H9 (cell line): ENCODE measurements at regions not wholly inside any gene's neighbourhood (a gene's known extent, or its start where the extent isn't known, plus 50 kb on each side); places are given as distances from the start of the nearest gene placed in this dataset.

Experiments
- DNase-seq: peaks from one replicate; pipeline ENCODE4 v3.0.0-alpha.2; 2017
- H2AFZ ChIP-seq: one replicate; pipeline ENCODE4 v1.6.1; 2013; ENCODE audit warnings: mild to moderate bottlenecking, low read length, control low read depth, moderate library complexity
- H2AK5ac ChIP-seq: 2 replicates; pipeline ENCODE4 v1.6.1; 2013; ENCODE audit warnings: low read length, control low read depth, mixed read lengths; ENCODE audit not compliant: insufficient read length
- H2BK120ac ChIP-seq: one replicate; pipeline ENCODE4 v1.6.1; 2013; ENCODE audit warnings: low read depth, mild to moderate bottlenecking, low read length, control low read depth, inconsistent platforms; ENCODE audit not compliant: poor library complexity, severe bottlenecking
- H2BK12ac ChIP-seq: 2 replicates; pipeline ENCODE4 v1.6.1; 2013; ENCODE audit warnings: low read length, control low read depth, mixed read lengths, low read depth; ENCODE audit not compliant: insufficient read length
- H2BK15ac ChIP-seq: 2 replicates; pipeline ENCODE4 v1.6.1; 2013; ENCODE audit warnings: low read depth, low read length, control low read depth
- H2BK20ac ChIP-seq: one replicate; pipeline ENCODE4 v1.6.1; 2013; ENCODE audit warnings: low read depth, mild to moderate bottlenecking, low read length, control low read depth, inconsistent platforms; ENCODE audit not compliant: poor library complexity, severe bottlenecking
- H2BK5ac ChIP-seq: 2 replicates; pipeline ENCODE4 v1.6.1; 2013; ENCODE audit warnings: low read length, control low read depth, mixed read lengths; ENCODE audit not compliant: insufficient read length
- H3K14ac ChIP-seq: 2 replicates; pipeline ENCODE4 v1.6.1; 2013; ENCODE audit warnings: low read length, control low read depth; ENCODE audit not compliant: insufficient read depth
- H3K18ac ChIP-seq: 2 replicates; pipeline ENCODE4 v1.6.1; 2013; ENCODE audit warnings: low read depth, mild to moderate bottlenecking, mixed read lengths, low read length, control low read depth; ENCODE audit not compliant: insufficient read length
- H3K23ac ChIP-seq: 2 replicates; pipeline ENCODE4 v1.6.1; 2013; ENCODE audit warnings: low read length, control low read depth, mixed read lengths, low read depth; ENCODE audit not compliant: insufficient read length
- H3K23me2 ChIP-seq: 2 replicates; pipeline ENCODE4 v1.6.1; 2013; ENCODE audit warnings: low read depth, mild to moderate bottlenecking, mixed read lengths, low read length, control low read depth; ENCODE audit not compliant: insufficient read length, poor library complexity, severe bottlenecking
- H3K27ac ChIP-seq: 2 replicates; pipeline ENCODE4 v1.5.1; 2013; ENCODE audit warnings: low read length, control low read depth, mixed read lengths, low read depth; ENCODE audit not compliant: insufficient read length
- H3K27me3 ChIP-seq: 2 replicates; pipeline ENCODE4 v1.6.1; 2013; ENCODE audit warnings: low read length, control low read depth, inconsistent platforms; ENCODE audit not compliant: insufficient read depth
- H3K4ac ChIP-seq: 2 replicates; pipeline ENCODE4 v1.6.1; 2013; ENCODE audit warnings: low read depth, mild to moderate bottlenecking, control low read depth, inconsistent platforms, low read length, moderate library complexity
- H3K4me1 ChIP-seq: 2 replicates; pipeline ENCODE4 v1.6.1; 2013; ENCODE audit warnings: low read length, control low read depth, inconsistent platforms; ENCODE audit not compliant: insufficient read depth
- H3K4me2 ChIP-seq: 2 replicates; pipeline ENCODE4 v1.6.1; 2013; ENCODE audit warnings: low read length, control low read depth, mixed read lengths; ENCODE audit not compliant: insufficient read length, insufficient read depth
- H3K56ac ChIP-seq: 2 replicates; pipeline ENCODE4 v1.6.1; 2013; ENCODE audit warnings: low read depth, mild to moderate bottlenecking, mixed read lengths, low read length, control low read depth; ENCODE audit not compliant: insufficient read length
- H3K79me1 ChIP-seq: 2 replicates; pipeline ENCODE4 v1.6.1; 2013; ENCODE audit warnings: low read depth, mild to moderate bottlenecking, moderate library complexity, low read length, control low read depth, inconsistent platforms; ENCODE audit not compliant: insufficient read depth, poor library complexity, severe bottlenecking
- H3K79me2 ChIP-seq: 2 replicates; pipeline ENCODE4 v1.6.1; 2013; ENCODE audit warnings: low read length, control low read depth, inconsistent platforms; ENCODE audit not compliant: insufficient read depth
- H3K9ac ChIP-seq: 2 replicates; pipeline ENCODE4 v1.6.1; 2013; ENCODE audit warnings: low read length, control low read depth, mixed read lengths; ENCODE audit not compliant: insufficient read length; ENCODE audit errors: extremely low read depth
- H3K9me3 ChIP-seq: one replicate; pipeline ENCODE4 v1.6.1; 2013; ENCODE audit warnings: low read depth, low read length, inconsistent platforms; ENCODE audit not compliant: control insufficient read depth
- H3T11ph ChIP-seq: one replicate; pipeline ENCODE4 v1.6.1; 2013; ENCODE audit warnings: mild to moderate bottlenecking, low read length, control low read depth, inconsistent platforms
- H4K20me1 ChIP-seq: one replicate; pipeline ENCODE4 v1.6.1; 2013; ENCODE audit not compliant: control insufficient read depth, insufficient read length, insufficient read depth
- H4K5ac ChIP-seq: 2 replicates; pipeline ENCODE4 v1.6.1; 2013; ENCODE audit warnings: low read depth, mild to moderate bottlenecking, mixed read lengths, low read length, control low read depth; ENCODE audit not compliant: insufficient read length
- H4K8ac ChIP-seq: replicated peaks from 2 replicates; pipeline ENCODE4 v1.6.1; 2013; ENCODE audit warnings: low read length, control low read depth, mixed read lengths, low read depth; ENCODE audit not compliant: insufficient read length
- H4K91ac ChIP-seq: 2 replicates; pipeline ENCODE4 v1.6.1; 2013; ENCODE audit warnings: low read depth, mild to moderate bottlenecking, moderate library complexity, mixed read lengths, low read length, control low read depth; ENCODE audit not compliant: insufficient read length
- H3K27ac Mint-ChIP-seq, 3 experiments: 2 replicates in 2 of 3; 3 replicates in 1 of 3; pipeline ENCODE4 v1.8.0; 2020 to 2021; ENCODE audit warnings: mixed read lengths in 3 of 3, mild to moderate bottlenecking in 1 of 3, moderate library complexity in 1 of 3
- H3K27me3 Mint-ChIP-seq: 2 replicates; pipeline ENCODE4 v1.8.0; 2021; ENCODE audit warnings: low read depth, mild to moderate bottlenecking, moderate library complexity, mixed read lengths
- H3K36me3 Mint-ChIP-seq, 3 experiments: 2 replicates in 2 of 3; 3 replicates in 1 of 3; pipeline ENCODE4 v1.8.0; 2020 to 2021; ENCODE audit warnings: low read depth in 3 of 3, mixed read lengths in 3 of 3; ENCODE audit not compliant: insufficient read depth in 1 of 3
- H3K4me1 Mint-ChIP-seq, 2 experiments: 2 replicates each; pipeline ENCODE4 v1.8.0; 2020; ENCODE audit warnings: mixed read lengths in 2 of 2
- H3K4me3 Mint-ChIP-seq, 2 experiments: 2 replicates in 1 of 2; 3 replicates in 1 of 2; pipeline ENCODE4 v1.8.0; 2020 to 2021; ENCODE audit warnings: mild to moderate bottlenecking in 2 of 2, mixed read lengths in 2 of 2, moderate library complexity in 1 of 2
- H3K9me3 Mint-ChIP-seq, 2 experiments: 2 replicates in 1 of 2; 3 replicates in 1 of 2; pipeline ENCODE4 v1.8.0; 2020; ENCODE audit warnings: mild to moderate bottlenecking in 2 of 2, mixed read lengths in 2 of 2, moderate library complexity in 1 of 2
- WGBS: extraction: QIAGEN DNeasy Blood & Tissue Kit; methylation state at CpG from one replicate; pipeline ENCODE4 v1.1.7; 2013; ENCODE audit warnings: missing lambda C conversion rate, low lambda C conversion rate, mixed read lengths; ENCODE audit not compliant: insufficient read length; ENCODE audit errors: extremely low coverage; 5-methylcytosine and 5-hydroxymethylcytosine counted together
- TF ChIP-seq, protein P1 (sequence below): fragments of 200-600 bp; sonication (generic); conservative IDR thresholded peaks from 3 replicates; pipeline ENCODE4 v1.8.0; 2021; ENCODE audit warnings: antibody characterized with exemption, mild to moderate bottlenecking

DNA sequence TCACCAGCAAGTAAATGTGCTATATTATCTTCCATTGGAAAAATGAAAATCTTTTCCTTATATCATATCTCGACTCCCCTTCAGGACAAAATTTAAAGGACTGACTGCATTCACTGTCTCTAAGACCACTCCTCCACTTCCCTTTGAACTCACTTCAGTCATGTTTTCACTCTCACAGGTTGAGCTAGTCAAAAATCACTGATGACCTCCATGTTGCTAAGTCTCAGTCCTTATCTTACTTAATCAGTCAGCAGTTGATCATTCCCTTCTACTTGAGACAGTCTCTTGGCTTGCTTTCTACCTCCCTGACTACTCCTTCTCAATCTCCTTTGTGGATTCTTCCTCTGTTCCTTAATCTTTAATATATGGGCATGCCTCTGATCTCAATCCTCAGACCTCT lies 117.0 kb upstream of the LSM6 start:
- Histone ChIP-seq H2BK5ac (no peak overlapping the region), H3K79me2 (no peaks in the 10 kb centered on the region), H4K8ac (no peak overlapping the region), H2AFZ (no peak overlapping the region), H3T11ph (no peak overlapping the region), H2BK20ac (no peak overlapping the region), H3K23me2 (no peaks in the 10 kb centered on the region), H4K5ac (no peak overlapping the region), H3K56ac (no peak overlapping the region), H3K4ac (no peak overlapping the region), H4K91ac (no peak overlapping the region), H3K14ac (no peak overlapping the region), H3K18ac (no peak overlapping the region), H3K9me3 (no peaks in the 10 kb centered on the region), H3K4me1 (peaks cover 9% of the 10 kb centered on the region; the same call in 1 of the 2 replicates), H3K27ac (no peak overlapping the region), H2AK5ac (no peak overlapping the region), H2BK15ac (no peak overlapping the region), H2BK12ac (no peak overlapping the region), H4K20me1 (no peaks in the 10 kb centered on the region), H3K4me2 (no peak overlapping the region), H3K79me1 (no peaks in the 10 kb centered on the region), H3K23ac (no peak overlapping the region), H3K27me3 (no peaks in the 10 kb centered on the region), H3K9ac (no peak overlapping the region), H2BK120ac (no peak overlapping the region)
- Mint-ChIP-seq H3K4me1 (peaks cover 22 to 26% of the 10 kb centered on the region in 2 experiments), H3K9me3 (no peaks in the 10 kb centered on the region; a peak in 1 of 5 replicates), H3K27me3 (0 out of 2 replicates have a peak, but pooled peaks cover 2% of the 10 kb centered on the region), H3K4me3 (no peak overlapping the region), H3K36me3 (no peaks in the 10 kb centered on the region; a peak in 1 of 7 replicates), H3K27ac (no peak overlapping the region)
- no peak for DNase-seq
- TF ChIP-seq, protein P1, sequence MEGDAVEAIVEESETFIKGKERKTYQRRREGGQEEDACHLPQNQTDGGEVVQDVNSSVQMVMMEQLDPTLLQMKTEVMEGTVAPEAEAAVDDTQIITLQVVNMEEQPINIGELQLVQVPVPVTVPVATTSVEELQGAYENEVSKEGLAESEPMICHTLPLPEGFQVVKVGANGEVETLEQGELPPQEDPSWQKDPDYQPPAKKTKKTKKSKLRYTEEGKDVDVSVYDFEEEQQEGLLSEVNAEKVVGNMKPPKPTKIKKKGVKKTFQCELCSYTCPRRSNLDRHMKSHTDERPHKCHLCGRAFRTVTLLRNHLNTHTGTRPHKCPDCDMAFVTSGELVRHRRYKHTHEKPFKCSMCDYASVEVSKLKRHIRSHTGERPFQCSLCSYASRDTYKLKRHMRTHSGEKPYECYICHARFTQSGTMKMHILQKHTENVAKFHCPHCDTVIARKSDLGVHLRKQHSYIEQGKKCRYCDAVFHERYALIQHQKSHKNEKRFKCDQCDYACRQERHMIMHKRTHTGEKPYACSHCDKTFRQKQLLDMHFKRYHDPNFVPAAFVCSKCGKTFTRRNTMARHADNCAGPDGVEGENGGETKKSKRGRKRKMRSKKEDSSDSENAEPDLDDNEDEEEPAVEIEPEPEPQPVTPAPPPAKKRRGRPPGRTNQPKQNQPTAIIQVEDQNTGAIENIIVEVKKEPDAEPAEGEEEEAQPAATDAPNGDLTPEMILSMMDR: no peak
- no CpG with 5 or more reads among the region's 1 CpG for WGBS
